ENCODE measurements at regions not wholly inside any gene's neighbourhood (a gene's known extent, or its start where the extent isn't known, plus 50 kb on each side); places are given as distances from the start of the nearest gene placed in this dataset.

- ATAC-seq (peak; percentile 35; the same call in 2 of the 3 replicates), DNase-seq (ENCODE audit: low spot score) (no peak)
- TF ChIP-seq REST (IDR thresholded peaks at IDR 0.05; ENCODE audit: unreplicated experiment): no peak
- TF ChIP-seq POLR2AphosphoS5 (IDR thresholded peaks at IDR 0.05; ENCODE audit: low read depth): no peak
- TF ChIP-seq ZNF114 (CRISPR knock-in tag; IDR thresholded peaks at IDR 0.05): no peak
- TF ChIP-seq, protein P1, sequence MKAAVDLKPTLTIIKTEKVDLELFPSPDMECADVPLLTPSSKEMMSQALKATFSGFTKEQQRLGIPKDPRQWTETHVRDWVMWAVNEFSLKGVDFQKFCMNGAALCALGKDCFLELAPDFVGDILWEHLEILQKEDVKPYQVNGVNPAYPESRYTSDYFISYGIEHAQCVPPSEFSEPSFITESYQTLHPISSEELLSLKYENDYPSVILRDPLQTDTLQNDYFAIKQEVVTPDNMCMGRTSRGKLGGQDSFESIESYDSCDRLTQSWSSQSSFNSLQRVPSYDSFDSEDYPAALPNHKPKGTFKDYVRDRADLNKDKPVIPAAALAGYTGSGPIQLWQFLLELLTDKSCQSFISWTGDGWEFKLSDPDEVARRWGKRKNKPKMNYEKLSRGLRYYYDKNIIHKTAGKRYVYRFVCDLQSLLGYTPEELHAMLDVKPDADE (IDR thresholded peaks at IDR 0.05): no peak
- TF ChIP-seq EZH2phosphoT487 (IDR thresholded peaks at IDR 0.05; ENCODE audit: unreplicated experiment): no peak
- TF ChIP-seq, protein P2, sequence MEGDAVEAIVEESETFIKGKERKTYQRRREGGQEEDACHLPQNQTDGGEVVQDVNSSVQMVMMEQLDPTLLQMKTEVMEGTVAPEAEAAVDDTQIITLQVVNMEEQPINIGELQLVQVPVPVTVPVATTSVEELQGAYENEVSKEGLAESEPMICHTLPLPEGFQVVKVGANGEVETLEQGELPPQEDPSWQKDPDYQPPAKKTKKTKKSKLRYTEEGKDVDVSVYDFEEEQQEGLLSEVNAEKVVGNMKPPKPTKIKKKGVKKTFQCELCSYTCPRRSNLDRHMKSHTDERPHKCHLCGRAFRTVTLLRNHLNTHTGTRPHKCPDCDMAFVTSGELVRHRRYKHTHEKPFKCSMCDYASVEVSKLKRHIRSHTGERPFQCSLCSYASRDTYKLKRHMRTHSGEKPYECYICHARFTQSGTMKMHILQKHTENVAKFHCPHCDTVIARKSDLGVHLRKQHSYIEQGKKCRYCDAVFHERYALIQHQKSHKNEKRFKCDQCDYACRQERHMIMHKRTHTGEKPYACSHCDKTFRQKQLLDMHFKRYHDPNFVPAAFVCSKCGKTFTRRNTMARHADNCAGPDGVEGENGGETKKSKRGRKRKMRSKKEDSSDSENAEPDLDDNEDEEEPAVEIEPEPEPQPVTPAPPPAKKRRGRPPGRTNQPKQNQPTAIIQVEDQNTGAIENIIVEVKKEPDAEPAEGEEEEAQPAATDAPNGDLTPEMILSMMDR (conservative IDR thresholded peaks at IDR 0.05; ENCODE audit: low read depth in 2 of 2): no peak
- TF ChIP-seq NANOG (IDR thresholded peaks at IDR 0.05; ENCODE audit: borderline replicate concordance): no peak
- TF ChIP-seq ZNF331 (CRISPR knock-in tag; IDR thresholded peaks at IDR 0.05; ENCODE audit: low read depth): no peak
- TF ChIP-seq, protein P3, sequence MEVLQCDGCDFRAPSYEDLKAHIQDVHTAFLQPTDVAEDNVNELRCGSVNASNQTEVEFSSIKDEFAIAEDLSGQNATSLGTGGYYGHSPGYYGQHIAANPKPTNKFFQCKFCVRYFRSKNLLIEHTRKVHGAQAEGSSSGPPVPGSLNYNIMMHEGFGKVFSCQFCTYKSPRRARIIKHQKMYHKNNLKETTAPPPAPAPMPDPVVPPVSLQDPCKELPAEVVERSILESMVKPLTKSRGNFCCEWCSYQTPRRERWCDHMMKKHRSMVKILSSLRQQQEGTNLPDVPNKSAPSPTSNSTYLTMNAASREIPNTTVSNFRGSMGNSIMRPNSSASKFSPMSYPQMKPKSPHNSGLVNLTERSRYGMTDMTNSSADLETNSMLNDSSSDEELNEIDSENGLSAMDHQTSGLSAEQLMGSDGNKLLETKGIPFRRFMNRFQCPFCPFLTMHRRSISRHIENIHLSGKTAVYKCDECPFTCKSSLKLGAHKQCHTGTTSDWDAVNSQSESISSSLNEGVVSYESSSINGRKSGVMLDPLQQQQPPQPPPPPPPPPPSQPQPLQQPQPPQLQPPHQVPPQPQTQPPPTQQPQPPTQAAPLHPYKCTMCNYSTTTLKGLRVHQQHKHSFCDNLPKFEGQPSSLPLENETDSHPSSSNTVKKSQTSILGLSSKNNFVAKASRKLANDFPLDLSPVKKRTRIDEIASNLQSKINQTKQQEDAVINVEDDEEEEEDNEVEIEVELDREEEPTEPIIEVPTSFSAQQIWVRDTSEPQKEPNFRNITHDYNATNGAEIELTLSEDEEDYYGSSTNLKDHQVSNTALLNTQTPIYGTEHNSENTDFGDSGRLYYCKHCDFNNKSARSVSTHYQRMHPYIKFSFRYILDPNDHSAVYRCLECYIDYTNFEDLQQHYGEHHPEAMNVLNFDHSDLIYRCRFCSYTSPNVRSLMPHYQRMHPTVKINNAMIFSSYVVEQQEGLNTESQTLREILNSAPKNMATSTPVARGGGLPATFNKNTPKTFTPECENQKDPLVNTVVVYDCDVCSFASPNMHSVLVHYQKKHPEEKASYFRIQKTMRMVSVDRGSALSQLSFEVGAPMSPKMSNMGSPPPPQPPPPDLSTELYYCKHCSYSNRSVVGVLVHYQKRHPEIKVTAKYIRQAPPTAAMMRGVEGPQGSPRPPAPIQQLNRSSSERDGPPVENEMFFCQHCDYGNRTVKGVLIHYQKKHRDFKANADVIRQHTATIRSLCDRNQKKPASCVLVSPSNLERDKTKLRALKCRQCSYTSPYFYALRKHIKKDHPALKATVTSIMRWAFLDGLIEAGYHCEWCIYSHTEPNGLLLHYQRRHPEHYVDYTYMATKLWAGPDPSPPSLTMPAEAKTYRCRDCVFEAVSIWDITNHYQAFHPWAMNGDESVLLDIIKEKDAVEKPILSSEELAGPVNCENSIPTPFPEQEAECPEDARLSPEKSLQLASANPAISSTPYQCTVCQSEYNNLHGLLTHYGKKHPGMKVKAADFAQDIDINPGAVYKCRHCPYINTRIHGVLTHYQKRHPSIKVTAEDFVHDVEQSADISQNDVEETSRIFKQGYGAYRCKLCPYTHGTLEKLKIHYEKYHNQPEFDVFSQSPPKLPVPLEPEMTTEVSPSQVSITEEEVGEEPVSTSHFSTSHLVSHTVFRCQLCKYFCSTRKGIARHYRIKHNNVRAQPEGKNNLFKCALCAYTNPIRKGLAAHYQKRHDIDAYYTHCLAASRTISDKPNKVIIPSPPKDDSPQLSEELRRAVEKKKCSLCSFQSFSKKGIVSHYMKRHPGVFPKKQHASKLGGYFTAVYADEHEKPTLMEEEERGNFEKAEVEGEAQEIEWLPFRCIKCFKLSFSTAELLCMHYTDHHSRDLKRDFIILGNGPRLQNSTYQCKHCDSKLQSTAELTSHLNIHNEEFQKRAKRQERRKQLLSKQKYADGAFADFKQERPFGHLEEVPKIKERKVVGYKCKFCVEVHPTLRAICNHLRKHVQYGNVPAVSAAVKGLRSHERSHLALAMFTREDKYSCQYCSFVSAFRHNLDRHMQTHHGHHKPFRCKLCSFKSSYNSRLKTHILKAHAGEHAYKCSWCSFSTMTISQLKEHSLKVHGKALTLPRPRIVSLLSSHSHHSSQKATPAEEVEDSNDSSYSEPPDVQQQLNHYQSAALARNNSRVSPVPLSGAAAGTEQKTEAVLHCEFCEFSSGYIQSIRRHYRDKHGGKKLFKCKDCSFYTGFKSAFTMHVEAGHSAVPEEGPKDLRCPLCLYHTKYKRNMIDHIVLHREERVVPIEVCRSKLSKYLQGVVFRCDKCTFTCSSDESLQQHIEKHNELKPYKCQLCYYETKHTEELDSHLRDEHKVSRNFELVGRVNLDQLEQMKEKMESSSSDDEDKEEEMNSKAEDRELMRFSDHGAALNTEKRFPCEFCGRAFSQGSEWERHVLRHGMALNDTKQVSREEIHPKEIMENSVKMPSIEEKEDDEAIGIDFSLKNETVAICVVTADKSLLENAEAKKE (CRISPR knock-in tag; IDR thresholded peaks at IDR 0.05): no peak
- TF ChIP-seq EZH2 (IDR thresholded peaks at IDR 0.05; ENCODE audit: low read depth, unreplicated experiment): no peak
- TF ChIP-seq CREB1 (CRISPR knock-in tag; IDR thresholded peaks at IDR 0.05; ENCODE audit: low read depth): no peak
- no peak for TF ChIP-seq STAT1 (IDR thresholded peaks at IDR 0.05; ENCODE audit: unreplicated experiment)
- Mint-ChIP-seq H3K27me3 (ENCODE audit: insufficient read depth, low read depth, poor library complexity) (no peaks in the 10 kb centered on the region), H3K9me3 (no peaks in the 10 kb centered on the region), H3K36me3 (ENCODE audit: low read depth) (no peaks in the 10 kb centered on the region), H3K27ac (peak overlapping the region; percentile 63; the same call in 1 of the 2 replicates), H3K4me1 (peaks cover 9% of the 10 kb centered on the region), H3K4me3 (no peak overlapping the region)
- Histone ChIP-seq H3K79me2 (replicated peaks; ENCODE audit: insufficient read depth) (no peaks in the 10 kb centered on the region), H3K27me3 (ENCODE audit: insufficient read depth) (no peaks in the 10 kb centered on the region), H4K20me1 (replicated peaks; ENCODE audit: insufficient read depth) (no peaks in the 10 kb centered on the region), H3F3A (replicated peaks; ENCODE audit: low read depth) (no peaks in the 10 kb centered on the region), H3K36me3 (ENCODE audit: insufficient read depth) (no peaks in the 10 kb centered on the region), H2AFZ (peak overlapping the region; percentile 44; the same call in 1 of the 2 replicates), H3K4me2 (no peak overlapping the region), H3K4me1 (ENCODE audit: insufficient read depth) (no peaks in the 10 kb centered on the region), H3K9me2 (ENCODE audit: insufficient read depth) (peaks cover 4% of the 10 kb centered on the region), H3K27ac (ENCODE audit: low read depth) (no peak overlapping the region), H3K4me3 (no peak overlapping the region)
Observed at GRCh38 chr6:135577059-135577538, 79.6 kb upstream of the AHI1 start.

Data from GM23338 (cell line).